MM.1S (cell line): ENCODE measurements at regions not wholly inside any gene's neighbourhood (a gene's known extent, or its start where the extent isn't known, plus 50 kb on each side); places are given as distances from the start of the nearest gene placed in this dataset.

Experiments used
- DNase-seq: peaks from one replicate; pipeline ENCODE4 v3.0.0-alpha.2; 2015
- H2AFZ ChIP-seq: fragments of 300-600 bp; sonication (generic); 2 replicates; pipeline ENCODE4 v1.6.0; 2016; ENCODE audit warnings: antibody characterized with exemption, low read length
- H3F3A ChIP-seq: fragments of 300-600 bp; sonication (generic); 2 replicates; pipeline ENCODE4 v1.6.1; 2016; ENCODE audit warnings: mild to moderate bottlenecking, antibody characterized with exemption, low read length, moderate library complexity, mixed read lengths; ENCODE audit not compliant: insufficient read depth
- H3K27ac ChIP-seq: fragments of 300-600 bp; sonication (generic); 2 replicates; pipeline ENCODE4 v1.5.1; 2016; ENCODE audit warnings: mild to moderate bottlenecking, low read length
- H3K27me3 ChIP-seq: fragments of 300-600 bp; sonication (generic); replicated peaks from 2 replicates; pipeline ENCODE4 v1.6.0; 2016; ENCODE audit warnings: low read length; ENCODE audit not compliant: insufficient read depth
- H3K36me3 ChIP-seq: fragments of 300-600 bp; sonication (generic); replicated peaks from 2 replicates; pipeline ENCODE4 v1.6.1; 2016; ENCODE audit warnings: mild to moderate bottlenecking, low read length, mixed read lengths; ENCODE audit not compliant: insufficient read depth
- H3K4me1 ChIP-seq: fragments of 300-600 bp; sonication (generic); 2 replicates; pipeline ENCODE4 v1.6.1; 2016; ENCODE audit warnings: low read length, mixed read lengths
- H3K4me2 ChIP-seq: fragments of 300-600 bp; sonication (generic); 2 replicates; pipeline ENCODE4 v1.6.0; 2016; ENCODE audit warnings: low read depth, low read length
- H3K4me3 ChIP-seq: fragments of 300-600 bp; sonication (generic); 2 replicates; pipeline ENCODE4 v1.5.1; 2016; ENCODE audit warnings: low read length, mixed read lengths
- H3K79me2 ChIP-seq: fragments of 300-600 bp; sonication (generic); 2 replicates; pipeline ENCODE4 v1.6.1; 2016; ENCODE audit warnings: mixed run types, low read length, mixed read lengths
- H3K9ac ChIP-seq: fragments of 300-600 bp; sonication (generic); 2 replicates; pipeline ENCODE4 v1.6.1; 2016; ENCODE audit warnings: low read length, mixed read lengths
- H3K9me2 ChIP-seq: fragments of 300-600 bp; sonication (generic); replicated peaks from 2 replicates; pipeline ENCODE4 v1.6.1; 2016; ENCODE audit warnings: mild to moderate bottlenecking, low read length, mixed read lengths; ENCODE audit not compliant: insufficient read depth
- H3K9me3 ChIP-seq: fragments of 300-600 bp; sonication (generic); replicated peaks from 2 replicates; pipeline ENCODE4 v1.6.1; 2016; ENCODE audit warnings: mild to moderate bottlenecking, low read length, mixed read lengths; ENCODE audit not compliant: insufficient read depth
- H4K20me1 ChIP-seq: fragments of 300-600 bp; sonication (generic); 2 replicates; pipeline ENCODE4 v1.6.1; 2016; ENCODE audit warnings: mild to moderate bottlenecking, low read length, moderate library complexity, mixed read lengths; ENCODE audit not compliant: insufficient read depth
- CTCF ChIP-seq: fragments of 300-600 bp; sonication (generic); IDR thresholded peaks from 2 replicates; pipeline ENCODE4 v1.5.1; 2016; ENCODE audit warnings: antibody characterized with exemption, low read length, mixed read lengths
- EZH2 ChIP-seq: fragments of 300-600 bp; sonication (generic); optimal IDR thresholded peaks from 2 replicates; pipeline ENCODE3; 2017; ENCODE audit warnings: low read depth, mild to moderate bottlenecking, antibody characterized with exemption, low read length, mixed read lengths
- EZH2phosphoT487 ChIP-seq: fragments of 300-600 bp; sonication (generic); IDR thresholded peaks from 2 replicates; pipeline ENCODE4 v1.6.1; 2018; ENCODE audit warnings: antibody characterized with exemption, low read length

- H3K27ac ChIP-seq: no peak overlapping the region
- H3K27me3 ChIP-seq: no peaks in the 10 kb centered on the region
- H3K9me2 ChIP-seq: no peaks in the 10 kb centered on the region
- peak overlapping the region; percentile 41; the same call in 1 of the 2 replicates for H3K4me2 ChIP-seq
- H3K9me3 ChIP-seq: no peaks in the 10 kb centered on the region
- H3K79me2 ChIP-seq: no peaks in the 10 kb centered on the region
- no peaks in the 10 kb centered on the region for H4K20me1 ChIP-seq
- H3K4me1 ChIP-seq: peaks cover 17% of the 10 kb centered on the region
- no peak for TF ChIP-seq CTCF
- no peak for TF ChIP-seq EZH2phosphoT487
- no peak for TF ChIP-seq EZH2
- no peak overlapping the region for H3K9ac ChIP-seq
- peaks cover 3% of the 10 kb centered on the region; the same call in 1 of the 2 replicates for H3F3A ChIP-seq
- no peaks in the 10 kb centered on the region for H3K36me3 ChIP-seq
- no peak for DNase-seq
- no peak overlapping the region for H3K4me3 ChIP-seq
- no peak overlapping the region for H2AFZ ChIP-seq
Measured at GRCh38 chr13:103130146-103130545, 63.9 kb upstream of the SLC10A2 start.
